T-cell (primary cell): ENCODE measurements at regions not wholly inside any gene's neighbourhood (a gene's known extent, or its start where the extent isn't known, plus 50 kb on each side); places are given as distances from the start of the nearest gene placed in this dataset.

ENCODE experiments used
- ATAC-seq, 4 experiments: fragments of 200-7000 bp in 3 of 4; fragments of 150-1000 bp in 1 of 4; cut with Tn5 transposase; replicated peaks in 1 of 4; 1 replicate in 3 of 4; 2 replicates in 1 of 4; pipeline ENCODE4 v1.10.0; 2021; ENCODE audit warnings: moderate library complexity in 3 of 4, mild to moderate bottlenecking in 2 of 4, moderate number of reproducible peaks in 1 of 4
- CTCF ChIA-PET, 2 donors: fragments of 300-600 bp; sonication (Branson Sonifier 250); formaldehyde crosslinking; loops; one replicate each; lab custom pipeline; 2022; ENCODE audit warnings: antibody characterized with exemption in 2 of 2; lab: Charles Lee
- POLR2A ChIA-PET, 2 donors: fragments of 300-600 bp; sonication (Branson Sonifier 250); formaldehyde crosslinking; loops; one replicate each; lab custom pipeline; 2022; ENCODE audit warnings: antibody characterized with exemption in 2 of 2; lab: Charles Lee
- DNase-seq, 35 experiments: peaks; one replicate each; pipeline versions ENCODE4 v3.0.0 to v3.0.0-alpha.2; 2013 to 2023
- H3K27ac ChIP-seq: one replicate; pipeline ENCODE4 v1.5.1; 2013; ENCODE audit warnings: low read length
- H3K27me3 ChIP-seq, 2 experiments: replicated peaks in 1 of 2; 1 replicate in 1 of 2; 2 replicates in 1 of 2; pipeline versions ENCODE4 v1.6.1 to v1.7.0; 2013; ENCODE audit warnings: low read length in 1 of 2, mixed read lengths in 1 of 2; ENCODE audit not compliant: control insufficient read depth in 2 of 2, insufficient read depth in 2 of 2; ENCODE audit errors: extremely low read depth in 1 of 2
- H3K36me3 ChIP-seq, 2 donors: 1 replicate in 1 of 2; 2 replicates in 1 of 2; pipeline versions ENCODE4 v1.6.1 to v1.7.0; 2013; ENCODE audit warnings: low read length in 1 of 2; ENCODE audit not compliant: control insufficient read depth in 2 of 2, insufficient read depth in 1 of 2; ENCODE audit errors: extremely low read depth in 1 of 2
- H3K4me1 ChIP-seq, 2 experiments: 1 replicate in 1 of 2; 2 replicates in 1 of 2; pipeline versions ENCODE4 v1.6.1 to v1.7.0; 2013; ENCODE audit warnings: low read length in 2 of 2, mixed read lengths in 1 of 2; ENCODE audit not compliant: insufficient read depth in 2 of 2, control insufficient read depth in 1 of 2; ENCODE audit errors: extremely low read depth in 1 of 2
- H3K4me3 ChIP-seq, 2 donors: 1 replicate in 1 of 2; 2 replicates in 1 of 2; pipeline versions ENCODE4 v1.5.1 to v1.7.0; 2013; ENCODE audit warnings: mild to moderate bottlenecking in 2 of 2, low read length in 1 of 2, moderate library complexity in 1 of 2; ENCODE audit not compliant: control insufficient read depth in 1 of 2; ENCODE audit errors: extremely low read depth in 1 of 2
- H3K9me3 ChIP-seq: 2 replicates; pipeline ENCODE4 v1.7.0; 2013
- H3K27ac Mint-ChIP-seq, 2 donors: one replicate each; pipeline ENCODE4 v1.8.0; 2020 to 2021; ENCODE audit warnings: mild to moderate bottlenecking in 2 of 2, mixed read lengths in 2 of 2
- H3K27me3 Mint-ChIP-seq, 2 donors: one replicate each; pipeline ENCODE4 v1.8.0; 2021 to 2022; ENCODE audit warnings: mixed read lengths in 2 of 2
- H3K36me3 Mint-ChIP-seq: one replicate; pipeline ENCODE4 v1.8.0; 2021; ENCODE audit warnings: mixed read lengths
- H3K4me1 Mint-ChIP-seq, 3 donors: one replicate each; pipeline ENCODE4 v1.8.0; 2020 to 2022; ENCODE audit warnings: mixed read lengths in 3 of 3, mild to moderate bottlenecking in 1 of 3
- H3K4me3 Mint-ChIP-seq, 3 donors: one replicate each; pipeline ENCODE4 v1.8.0; 2020 to 2022; ENCODE audit warnings: mild to moderate bottlenecking in 3 of 3, mixed read lengths in 3 of 3, moderate library complexity in 3 of 3
- H3K9me3 Mint-ChIP-seq, 3 donors: one replicate each; pipeline ENCODE4 v1.8.0; 2020 to 2022; ENCODE audit warnings: mixed read lengths in 3 of 3
- WGBS: methylation state at CpG from one replicate; pipeline ENCODE4 v1.1.5; 2013; ENCODE audit warnings: missing lambda C conversion rate; ENCODE audit not compliant: insufficient coverage; 5-methylcytosine and 5-hydroxymethylcytosine counted together

DNA sequence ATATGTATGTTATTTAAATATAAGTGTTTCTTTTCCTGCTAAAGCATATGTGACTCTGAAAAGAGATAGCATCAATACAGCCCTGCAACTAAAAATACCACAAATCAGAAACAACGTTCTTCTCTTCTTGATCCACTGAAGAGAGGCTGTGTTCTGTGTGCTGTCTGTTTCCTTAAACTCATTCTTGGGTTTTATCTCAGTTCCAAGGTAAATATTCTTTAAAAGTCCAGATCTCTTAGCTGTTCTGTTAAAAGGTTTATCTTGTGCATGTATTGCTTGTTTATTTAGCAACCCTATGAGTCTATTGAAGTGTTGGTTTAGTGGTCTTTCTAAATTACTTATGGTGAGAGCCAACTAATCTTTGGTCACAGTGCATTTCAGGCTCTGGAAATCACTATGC is 173.3 kb upstream of the NT5C1B start:
- no peak overlapping the region for H3K4me3 ChIP-seq
- Mint-ChIP-seq H3K4me3 (no peak overlapping the region), H3K9me3 (peaks cover 4 to 17% (median 8%) of the 10 kb centered on the region in 3 donors), H3K27ac (no peak overlapping the region), H3K4me1 (no peaks in the 10 kb centered on the region), H3K36me3 (peaks cover 39% of the 10 kb centered on the region), H3K27me3 (no peaks in the 10 kb centered on the region)
- CTCF ChIA-PET: no interaction called here
- H3K4me1 ChIP-seq: no peaks in the 10 kb centered on the region
- no peak for DNase-seq
- H3K9me3 ChIP-seq: no peaks in the 10 kb centered on the region
- ATAC-seq: no peak
- no peak overlapping the region for H3K27ac ChIP-seq
- POLR2A ChIA-PET: no interaction called here
- H3K36me3 ChIP-seq: no peaks in the 10 kb centered on the region
- WGBS: no CpG with 5 or more reads among the region's 1 CpG
- H3K27me3 ChIP-seq: no peaks in the 10 kb centered on the region

DNA sequence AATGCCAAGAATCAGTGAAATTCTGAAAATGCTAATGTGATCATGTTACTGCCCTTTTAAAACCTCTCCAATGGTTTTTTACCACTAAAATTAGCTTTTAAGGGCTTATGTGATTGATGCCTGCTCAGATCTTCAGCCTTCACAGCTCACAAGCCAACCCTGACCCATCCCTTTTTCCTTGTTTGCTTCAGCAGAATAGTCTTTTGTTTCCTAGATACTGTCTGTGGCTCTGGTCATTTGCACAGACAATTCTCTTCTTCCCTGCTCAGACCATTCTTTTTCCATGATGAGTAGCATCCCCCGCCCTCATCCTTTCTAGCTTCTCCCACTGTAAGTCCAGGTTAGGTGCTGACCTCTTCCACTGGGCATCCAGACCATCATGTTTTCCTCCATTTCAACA is 164.9 kb upstream of the NT5C1B start:
- H3K4me3 ChIP-seq: no peak overlapping the region
- Mint-ChIP-seq H3K27ac (no peak overlapping the region), H3K4me1 (no peaks in the 10 kb centered on the region), H3K27me3 (no peaks in the 10 kb centered on the region), H3K9me3 (peaks cover 0 to 4% (median under 1%) of the 10 kb centered on the region in 3 donors), H3K36me3 (peaks cover 10% of the 10 kb centered on the region), H3K4me3 (no peak overlapping the region)
- ChIA-PET CTCF (no interaction called here), POLR2A (no interaction called here)
- DNase-seq: no peak
- WGBS: 50% methylated on average over 1 of the region's 1 CpG
- H3K27ac ChIP-seq: no peak overlapping the region
- no peaks in the 10 kb centered on the region for H3K27me3 ChIP-seq
- H3K36me3 ChIP-seq: no peaks in the 10 kb centered on the region
- no peaks in the 10 kb centered on the region for H3K9me3 ChIP-seq
- no peak for ATAC-seq
- H3K4me1 ChIP-seq: no peaks in the 10 kb centered on the region

DNA sequence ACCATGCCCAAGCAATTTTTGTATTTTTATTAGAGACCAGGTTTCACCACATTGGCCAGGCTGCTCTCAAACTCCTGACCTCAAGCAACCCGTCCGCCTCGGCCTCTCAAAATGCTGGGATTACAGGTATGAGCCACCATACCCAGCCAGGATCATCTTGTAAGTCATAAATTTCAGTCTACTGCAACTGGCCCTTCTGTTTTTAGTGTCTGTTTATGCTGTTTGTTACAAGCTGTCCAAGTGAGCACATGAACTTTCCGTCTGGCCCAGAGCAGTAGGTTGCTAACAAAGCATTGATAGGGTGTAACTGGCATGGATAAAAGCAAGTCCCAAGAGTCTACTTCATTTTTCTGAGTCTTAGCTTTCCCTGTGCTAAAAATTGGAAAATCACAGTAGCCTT is 164.4 kb upstream of the NT5C1B start:
- Histone ChIP-seq H3K4me1 (no peaks in the 10 kb centered on the region), H3K36me3 (no peaks in the 10 kb centered on the region), H3K4me3 (no peak overlapping the region), H3K27me3 (no peaks in the 10 kb centered on the region), H3K9me3 (no peaks in the 10 kb centered on the region), H3K27ac (no peak overlapping the region)
- 83% methylated on average over 1 of the region's 4 CpGs for WGBS
- Mint-ChIP-seq H3K27me3 (no peaks in the 10 kb centered on the region), H3K9me3 (no peaks in the 10 kb centered on the region), H3K4me3 (no peak overlapping the region), H3K36me3 (peaks cover 6% of the 10 kb centered on the region), H3K4me1 (no peaks in the 10 kb centered on the region), H3K27ac (no peak overlapping the region)
- ChIA-PET POLR2A (interaction anchor here in 1 of 2 donors (0.7 kb wide), 1 partner anchor 156 kb away, joined by 6 read pairs; no protein-coding TSS in a partner anchor), CTCF (interaction anchor here (0.6 to 0.7 kb wide), 2 partner anchors 11 to 17 kb away, joined by 4 to 5 read pairs; no protein-coding TSS in a partner anchor)
- DNase-seq: no peak
- no peak for ATAC-seq

DNA sequence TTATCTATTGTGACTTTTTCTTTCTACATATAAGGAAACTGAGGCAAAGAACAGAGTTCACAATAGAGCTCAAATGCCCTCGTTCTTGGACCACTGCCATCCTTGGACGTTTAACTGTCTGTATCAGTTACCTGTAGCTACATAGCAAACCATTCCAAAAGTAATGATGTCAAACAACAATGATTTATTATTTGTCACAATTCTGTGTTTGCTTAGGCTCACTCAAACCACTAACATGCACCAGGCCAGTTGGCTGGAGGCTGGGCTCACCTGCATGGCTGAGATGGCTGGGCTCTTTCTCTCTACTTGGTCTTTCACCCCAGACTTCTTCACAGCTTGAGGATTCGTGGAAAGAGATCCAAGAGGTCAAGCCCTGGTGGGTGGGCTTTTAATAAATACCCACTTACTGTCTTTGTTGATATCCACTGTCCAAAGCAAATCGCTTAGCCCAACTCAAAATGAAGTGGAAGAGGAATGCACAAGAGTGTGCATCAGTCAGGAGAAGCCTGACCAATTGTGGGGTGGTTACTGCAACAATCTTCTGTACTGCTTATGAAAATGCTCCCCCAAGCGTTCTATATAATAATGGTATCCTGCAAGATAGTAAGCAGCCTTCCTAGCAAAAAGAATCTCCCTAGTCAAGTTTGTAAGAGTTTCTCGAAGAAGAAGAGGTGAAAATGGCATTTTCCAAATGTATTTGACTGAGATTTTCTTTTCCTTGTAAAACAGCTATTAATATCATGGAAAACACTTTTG is 163.5 kb upstream of the NT5C1B start:
- Histone ChIP-seq H3K9me3 (no peaks in the 10 kb centered on the region), H3K36me3 (no peaks in the 10 kb centered on the region), H3K27ac (no peak overlapping the region), H3K27me3 (no peaks in the 10 kb centered on the region), H3K4me3 (no peak overlapping the region), H3K4me1 (no peaks in the 10 kb centered on the region)
- DNase-seq (no peak), ATAC-seq (no peak)
- no peak overlapping the region for H3K27ac Mint-ChIP-seq
- H3K27me3 Mint-ChIP-seq: no peaks in the 10 kb centered on the region
- no peak overlapping the region for H3K4me3 Mint-ChIP-seq
- H3K4me1 Mint-ChIP-seq: no peaks in the 10 kb centered on the region
- H3K9me3 Mint-ChIP-seq: no peaks in the 10 kb centered on the region
- ChIA-PET POLR2A (no interaction called here), CTCF (interaction anchor here in 1 of 2 donors (0.5 to 0.7 kb wide), 2 partner anchors 156 to 351 kb away, joined by 3 to 10 read pairs; no protein-coding TSS in a partner anchor)
- H3K36me3 Mint-ChIP-seq: peaks cover 2% of the 10 kb centered on the region
- WGBS: no CpG with 5 or more reads among the region's 6 CpGs

DNA sequence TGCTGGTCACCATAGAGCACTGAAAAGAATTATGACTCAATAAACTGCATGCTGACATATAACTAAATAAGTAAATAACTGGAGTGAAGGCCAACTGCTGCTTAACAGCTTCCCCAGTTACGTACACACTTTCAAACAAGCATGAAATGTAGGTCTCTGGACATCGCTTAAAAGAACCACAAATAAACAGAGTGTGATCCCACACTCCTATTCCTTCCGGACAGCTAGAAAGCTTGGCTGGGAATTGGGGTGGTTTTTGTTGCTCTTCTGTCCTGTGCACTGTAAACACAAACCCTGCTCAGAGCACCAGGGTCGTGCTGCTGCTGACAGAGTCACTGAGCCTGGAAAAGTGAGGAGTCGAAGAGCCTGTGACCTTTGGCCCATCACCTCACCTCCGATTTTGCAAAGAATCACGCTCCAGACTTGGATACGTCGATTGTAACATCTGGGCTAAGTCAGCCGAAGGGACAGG is 162.7 kb upstream of the NT5C1B start:
- no peaks in the 10 kb centered on the region for H3K27me3 Mint-ChIP-seq
- H3K36me3 Mint-ChIP-seq: no peaks in the 10 kb centered on the region
- CTCF ChIA-PET: no interaction called here
- no peak overlapping the region for H3K4me3 Mint-ChIP-seq
- ATAC-seq (no peak), DNase-seq (no peak)
- Histone ChIP-seq H3K9me3 (no peaks in the 10 kb centered on the region), H3K27me3 (no peaks in the 10 kb centered on the region), H3K4me3 (no peak overlapping the region), H3K27ac (no peak overlapping the region), H3K36me3 (no peaks in the 10 kb centered on the region), H3K4me1 (no peaks in the 10 kb centered on the region)
- no peaks in the 10 kb centered on the region for H3K4me1 Mint-ChIP-seq
- H3K9me3 Mint-ChIP-seq: no peaks in the 10 kb centered on the region
- 80% methylated on average over 7 of the region's 10 CpGs for WGBS
- POLR2A ChIA-PET: no interaction called here
- H3K27ac Mint-ChIP-seq: no peak overlapping the region

DNA sequence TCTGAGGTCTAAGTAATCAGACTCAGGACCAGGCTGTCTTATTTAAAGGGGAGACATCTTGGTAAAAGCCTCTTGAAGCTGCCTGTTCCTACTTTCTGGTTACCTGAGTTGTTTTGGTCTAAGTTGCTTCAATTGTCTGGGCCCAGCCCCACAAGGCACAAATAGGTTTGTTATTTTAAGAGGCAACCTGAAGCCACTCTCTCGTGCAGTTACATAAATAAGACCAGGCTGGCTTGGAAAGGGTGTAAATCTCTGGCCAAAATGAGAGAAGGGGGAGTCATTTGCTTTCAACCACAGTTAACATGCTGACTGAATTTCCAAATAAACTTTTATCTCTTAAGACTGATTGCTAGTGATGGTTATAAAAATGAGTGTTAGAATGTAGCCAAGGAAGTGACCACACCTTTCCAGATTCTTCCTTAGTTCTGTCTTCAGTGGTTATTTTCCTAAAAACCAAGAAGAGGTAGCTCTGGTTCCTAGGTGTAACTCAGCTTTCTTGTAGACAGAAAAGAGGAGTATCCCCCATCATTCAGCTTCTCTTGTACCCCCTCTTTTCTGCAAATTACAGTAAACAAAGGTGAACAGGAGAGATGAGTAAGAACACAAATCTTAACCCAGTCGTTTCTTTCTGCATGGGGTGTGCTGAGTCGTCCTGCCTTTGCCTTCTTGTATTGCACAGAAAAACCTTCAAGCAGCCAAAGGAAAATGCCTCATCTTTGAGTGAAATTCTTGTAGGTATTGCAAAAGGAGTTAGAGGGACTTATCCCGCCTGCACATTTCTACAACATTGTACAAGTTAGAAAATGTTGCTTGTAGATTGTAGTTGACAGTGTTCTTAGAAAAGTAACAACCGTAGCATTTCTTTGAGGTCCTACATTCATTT is 161.5 kb upstream of the NT5C1B start:
- WGBS: no CpG with 5 or more reads among the region's 5 CpGs
- DNase-seq (no peak), ATAC-seq (no peak)
- Histone ChIP-seq H3K36me3 (no peaks in the 10 kb centered on the region), H3K27ac (no peak overlapping the region), H3K9me3 (no peaks in the 10 kb centered on the region), H3K27me3 (no peaks in the 10 kb centered on the region), H3K4me3 (no peak overlapping the region), H3K4me1 (no peaks in the 10 kb centered on the region)
- Mint-ChIP-seq H3K27me3 (no peaks in the 10 kb centered on the region), H3K4me3 (no peak overlapping the region), H3K4me1 (no peaks in the 10 kb centered on the region), H3K36me3 (no peaks in the 10 kb centered on the region), H3K9me3 (no peaks in the 10 kb centered on the region), H3K27ac (no peak overlapping the region)
- ChIA-PET POLR2A (no interaction called here), CTCF (interaction anchor here (0.6 to 1.6 kb wide), 2 partner anchors 1112 to 1113 kb away, joined by 3 read pairs; no protein-coding TSS in a partner anchor)
